Fibroblast of lung (primary cell): ENCODE measurements at regions not wholly inside any gene's neighbourhood (a gene's known extent, or its start where the extent isn't known, plus 50 kb on each side); places are given as distances from the start of the nearest gene placed in this dataset.

Source experiments
- DNase-seq, 2 donors: peaks; one replicate each; pipeline versions ENCODE4 v3.0.0 to v3.0.0-alpha.2; 2010; ENCODE audit warnings: low read depth in 2 of 2
- H2AFZ ChIP-seq: 2 replicates; pipeline ENCODE4 v1.5.1; 2012; ENCODE audit warnings: low read length, control low read depth, inconsistent platforms
- H3K27ac ChIP-seq: 2 replicates; pipeline ENCODE4 v1.5.1; 2011; ENCODE audit warnings: low read length, control low read depth; ENCODE audit not compliant: insufficient read depth
- H3K27me3 ChIP-seq: 2 replicates; pipeline ENCODE4 v1.5.1; 2011; ENCODE audit warnings: mild to moderate bottlenecking, low read length; ENCODE audit not compliant: control insufficient read depth, insufficient read depth
- H3K36me3 ChIP-seq: 2 replicates; pipeline ENCODE4 v1.5.1; 2011; ENCODE audit warnings: low read length; ENCODE audit not compliant: control insufficient read depth, insufficient read depth
- H3K4me1 ChIP-seq: 2 replicates; pipeline ENCODE4 v1.5.1; 2011; ENCODE audit warnings: low read length; ENCODE audit not compliant: control insufficient read depth, insufficient read depth; ENCODE audit errors: extremely low read depth
- H3K4me2 ChIP-seq: 2 replicates; pipeline ENCODE4 v1.5.1; 2011; ENCODE audit warnings: low read length, control low read depth; ENCODE audit not compliant: insufficient read depth; ENCODE audit errors: extremely low read depth
- H3K4me3 ChIP-seq, 4 experiments: fragments of 200-600 bp in 1 of 4; sonication (generic) in 1 of 4; replicated peaks in 1 of 4; 2 replicates each; pipeline ENCODE4 v1.5.1; 2011 to 2016; ENCODE audit warnings: low read length in 4 of 4, low read depth in 3 of 4, mild to moderate bottlenecking in 3 of 4, control low read depth in 2 of 4, inconsistent platforms in 1 of 4, mixed read lengths in 1 of 4; ENCODE audit not compliant: insufficient read depth in 1 of 4; ENCODE audit errors: control extremely low read depth in 1 of 4
- H3K79me2 ChIP-seq: 2 replicates; pipeline ENCODE4 v1.5.1; 2012; ENCODE audit warnings: mild to moderate bottlenecking, low read length, inconsistent platforms; ENCODE audit not compliant: control insufficient read depth, insufficient read depth
- H3K9ac ChIP-seq: 2 replicates; pipeline ENCODE4 v1.5.1; 2011; ENCODE audit warnings: mild to moderate bottlenecking, low read length, control low read depth; ENCODE audit not compliant: insufficient read depth
- H3K9me3 ChIP-seq: 2 replicates; pipeline ENCODE4 v1.5.1; 2012; ENCODE audit warnings: low read depth, low read length; ENCODE audit not compliant: control insufficient read depth, insufficient read depth
- H4K20me1 ChIP-seq: 2 replicates; pipeline ENCODE4 v1.5.1; 2011; ENCODE audit warnings: low read length; ENCODE audit not compliant: control insufficient read depth, insufficient read depth; ENCODE audit errors: extremely low read depth
- CTCF ChIP-seq, 2 donors: IDR thresholded peaks in 1 of 2; conservative IDR thresholded peaks in 1 of 2; 1 replicate in 1 of 2; 2 replicates in 1 of 2; pipeline ENCODE4 v1.5.1; 2011 to 2012; ENCODE audit warnings: low read length in 2 of 2, control low read depth in 1 of 2, inconsistent platforms in 1 of 2, low read depth in 1 of 2, mild to moderate bottlenecking in 1 of 2
- EZH2 ChIP-seq: IDR thresholded peaks from 2 replicates; pipeline ENCODE4 v1.5.1; 2012; ENCODE audit warnings: low read length, control low read depth, mild to moderate bottlenecking; ENCODE audit errors: missing control alignments

- Histone ChIP-seq H3K27me3 (no peaks in the 10 kb centered on the region), H3K36me3 (no peaks in the 10 kb centered on the region), H3K79me2 (no peaks in the 10 kb centered on the region), H3K4me2 (no peak overlapping the region), H3K9me3 (no peaks in the 10 kb centered on the region), H4K20me1 (no peaks in the 10 kb centered on the region), H2AFZ (no peak overlapping the region), H3K4me3 (no peak overlapping the region), H3K4me1 (no peaks in the 10 kb centered on the region), H3K27ac (no peak overlapping the region), H3K9ac (no peak overlapping the region)
- no peak for DNase-seq
- TF ChIP-seq CTCF (conservative IDR thresholded peaks at IDR 0.05 in 1 of 2, IDR thresholded peaks at IDR 0.05 in 1 of 2; ENCODE audit: low read depth in 1 of 2, low read length in 2 of 2) (no peak), EZH2 (no peak)
These were observed 54.5 kb upstream of the OLFM1 start for GRCh38 chr9:135032868-135033460.

GRCh38 chr9:135033487-135033886 is 54.0 kb upstream of the OLFM1 start:
- Histone ChIP-seq H3K27ac (no peak overlapping the region), H3K27me3 (no peaks in the 10 kb centered on the region), H3K79me2 (no peaks in the 10 kb centered on the region), H3K4me3 (no peak overlapping the region), H4K20me1 (no peaks in the 10 kb centered on the region), H2AFZ (no peak overlapping the region), H3K9me3 (no peaks in the 10 kb centered on the region), H3K4me2 (no peak overlapping the region), H3K9ac (no peak overlapping the region), H3K4me1 (no peaks in the 10 kb centered on the region), H3K36me3 (no peaks in the 10 kb centered on the region)
- TF ChIP-seq CTCF (conservative IDR thresholded peaks at IDR 0.05 in 1 of 2, IDR thresholded peaks at IDR 0.05 in 1 of 2; ENCODE audit: low read depth in 1 of 2, low read length in 2 of 2) (no peak), EZH2 (no peak)
- no peak for DNase-seq

GRCh38 chr9:135034106-135034505 is 53.4 kb upstream of the OLFM1 start:
- no peak overlapping the region for H2AFZ ChIP-seq
- TF ChIP-seq CTCF (conservative IDR thresholded peaks at IDR 0.05 in 1 of 2, IDR thresholded peaks at IDR 0.05 in 1 of 2; ENCODE audit: low read depth in 1 of 2, low read length in 2 of 2) (no peak), EZH2 (no peak)
- H3K36me3 ChIP-seq, result no peaks in the 10 kb centered on the region
- H3K9ac ChIP-seq, result no peak overlapping the region
- no peaks in the 10 kb centered on the region for H3K9me3 ChIP-seq
- H3K4me1 ChIP-seq, result no peaks in the 10 kb centered on the region
- no peaks in the 10 kb centered on the region for H3K79me2 ChIP-seq
- H3K4me3 ChIP-seq, result no peak overlapping the region
- H3K27me3 ChIP-seq, result no peaks in the 10 kb centered on the region
- H4K20me1 ChIP-seq, result no peaks in the 10 kb centered on the region
- no peak for DNase-seq
- H3K4me2 ChIP-seq, result no peak overlapping the region
- no peak overlapping the region for H3K27ac ChIP-seq
